Caco-2 (cell line): ENCODE measurements at regions not wholly inside any gene's neighbourhood (a gene's known extent, or its start where the extent isn't known, plus 50 kb on each side); places are given as distances from the start of the nearest gene placed in this dataset.

ENCODE experiments used
- BruUV-seq: library from RNA; stranded (reverse); fragments of 400-500 nt; replicated peaks from 2 replicates; lab custom pipeline; 2021; lab: Mats Ljungman, UMichigan
- CTCF ChIA-PET: fragments of 300-600 bp; sonication (Branson Sonifier 250); formaldehyde crosslinking; loops from one replicate; lab custom pipeline; 2022; ENCODE audit warnings: antibody characterized with exemption; lab: Charles Lee
- POLR2A ChIA-PET: fragments of 300-600 bp; sonication (Branson Sonifier 250); formaldehyde crosslinking; loops from one replicate; lab custom pipeline; 2022; ENCODE audit warnings: antibody characterized with exemption; lab: Charles Lee
- DNase-seq, 2 experiments: peaks; one replicate each; pipeline versions ENCODE4 v3.0.0 to v3.0.0-alpha.2; 2020 to 2022
- H3K27me3 ChIP-seq: replicated peaks from 2 replicates; pipeline ENCODE4 v1.6.0; 2011; ENCODE audit warnings: low read length; ENCODE audit not compliant: control insufficient read depth, insufficient read depth
- H3K36me3 ChIP-seq: 2 replicates; pipeline ENCODE4 v1.5.1; 2011; ENCODE audit warnings: low read length; ENCODE audit not compliant: control insufficient read depth, insufficient read depth
- H3K4me1 ChIP-seq: fragments of 250-450 bp; sonication (Bioruptor Pico); 2 replicates; pipeline ENCODE4 v1.5.1; 2020; ENCODE audit warnings: mild to moderate bottlenecking
- H3K4me3 ChIP-seq: 2 replicates; pipeline ENCODE4 v1.5.1; 2011; ENCODE audit warnings: low read depth, mild to moderate bottlenecking, control low read depth, low read length
- H3K9me3 ChIP-seq: fragments of 250-450 bp; sonication (Bioruptor Pico); 2 replicates; pipeline ENCODE4 v1.5.1; 2020; ENCODE audit warnings: mild to moderate bottlenecking, moderate library complexity
- H3K27ac Mint-ChIP-seq: one replicate; pipeline ENCODE4 v1.8.0; 2022; ENCODE audit warnings: mixed read lengths; ENCODE audit not compliant: unreplicated experiment
- H3K27me3 Mint-ChIP-seq: one replicate; pipeline ENCODE4 v1.8.0; 2022; ENCODE audit warnings: mixed read lengths; ENCODE audit not compliant: insufficient read depth, unreplicated experiment
- H3K36me3 Mint-ChIP-seq: one replicate; pipeline ENCODE4 v1.8.0; 2022; ENCODE audit warnings: mild to moderate bottlenecking, mixed read lengths; ENCODE audit not compliant: insufficient read depth, unreplicated experiment
- H3K4me1 Mint-ChIP-seq: one replicate; pipeline ENCODE4 v1.8.0; 2022; ENCODE audit warnings: low read depth, mixed read lengths; ENCODE audit not compliant: unreplicated experiment
- H3K4me3 Mint-ChIP-seq: one replicate; pipeline ENCODE4 v1.8.0; 2022; ENCODE audit warnings: mild to moderate bottlenecking, moderate library complexity, mixed read lengths; ENCODE audit not compliant: unreplicated experiment
- H3K9me3 Mint-ChIP-seq: one replicate; pipeline ENCODE4 v1.8.0; 2022; ENCODE audit warnings: mixed read lengths; ENCODE audit not compliant: unreplicated experiment
- intact Hi-C: fragments of 100-400 bp; cut with micrococcal nuclease; formaldehyde crosslinking; loops from one replicate; pipeline ENCODE4 v1.10.0; 2022; ENCODE audit not compliant: unreplicated experiment
- TF ChIP-seq, protein P1 (sequence below), 2 experiments: fragments of 200-600 bp in 1 of 2; IDR thresholded peaks; 1 replicate in 1 of 2; 2 replicates in 1 of 2; pipeline versions ENCODE4 v1.5.1 to v1.8.0; 2011 to 2022; ENCODE audit warnings: antibody characterized with exemption in 1 of 2, control low read depth in 1 of 2, inconsistent platforms in 1 of 2, low read depth in 1 of 2, low read length in 1 of 2, mild to moderate bottlenecking in 1 of 2, moderate library complexity in 1 of 2; ENCODE audit not compliant: insufficient read depth in 1 of 2, severe bottlenecking in 1 of 2, unreplicated experiment in 1 of 2

DNA sequence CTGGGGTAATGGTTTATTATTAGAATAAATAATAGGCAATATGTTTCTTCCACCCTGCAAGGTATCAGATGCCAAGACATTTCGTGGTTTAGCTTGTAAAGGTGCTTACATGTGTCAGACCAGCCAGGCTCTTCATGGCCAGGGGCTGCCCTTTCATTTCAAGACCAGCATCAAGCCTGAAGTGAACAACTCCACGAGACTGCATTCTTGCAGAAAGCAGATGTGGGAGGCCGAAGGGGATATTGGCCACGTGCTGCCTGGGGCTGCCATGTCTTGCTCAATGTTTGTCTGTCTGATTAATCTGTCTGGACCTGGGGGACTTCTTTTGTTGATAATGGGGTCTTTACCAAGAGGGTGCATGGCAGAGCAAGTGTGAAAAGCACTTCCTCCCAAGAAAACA is 294.2 kb upstream of the RBFOX1 start:
- H3K36me3 Mint-ChIP-seq = no peaks in the 10 kb centered on the region
- no peaks in the 10 kb centered on the region for H3K27me3 Mint-ChIP-seq
- H3K9me3 ChIP-seq = no peaks in the 10 kb centered on the region
- H3K27ac Mint-ChIP-seq = no peak overlapping the region
- H3K4me1 ChIP-seq = peaks cover 23% of the 10 kb centered on the region
- DNase-seq = no peak
- BruUV-seq = no TSS peak
- H3K4me3 Mint-ChIP-seq = no peak overlapping the region
- no peaks in the 10 kb centered on the region for H3K27me3 ChIP-seq
- intact Hi-C loops = loop anchor here (10.0 kb wide), 1 partner anchor 146 kb away; no protein-coding TSS in a partner anchor
- H3K9me3 Mint-ChIP-seq = no peaks in the 10 kb centered on the region
- ChIA-PET CTCF (no interaction called here), POLR2A (no interaction called here)
- H3K4me1 Mint-ChIP-seq = peaks cover 13% of the 10 kb centered on the region
- no peaks in the 10 kb centered on the region for H3K36me3 ChIP-seq
- H3K4me3 ChIP-seq = no peak overlapping the region
- TF ChIP-seq, protein P1, sequence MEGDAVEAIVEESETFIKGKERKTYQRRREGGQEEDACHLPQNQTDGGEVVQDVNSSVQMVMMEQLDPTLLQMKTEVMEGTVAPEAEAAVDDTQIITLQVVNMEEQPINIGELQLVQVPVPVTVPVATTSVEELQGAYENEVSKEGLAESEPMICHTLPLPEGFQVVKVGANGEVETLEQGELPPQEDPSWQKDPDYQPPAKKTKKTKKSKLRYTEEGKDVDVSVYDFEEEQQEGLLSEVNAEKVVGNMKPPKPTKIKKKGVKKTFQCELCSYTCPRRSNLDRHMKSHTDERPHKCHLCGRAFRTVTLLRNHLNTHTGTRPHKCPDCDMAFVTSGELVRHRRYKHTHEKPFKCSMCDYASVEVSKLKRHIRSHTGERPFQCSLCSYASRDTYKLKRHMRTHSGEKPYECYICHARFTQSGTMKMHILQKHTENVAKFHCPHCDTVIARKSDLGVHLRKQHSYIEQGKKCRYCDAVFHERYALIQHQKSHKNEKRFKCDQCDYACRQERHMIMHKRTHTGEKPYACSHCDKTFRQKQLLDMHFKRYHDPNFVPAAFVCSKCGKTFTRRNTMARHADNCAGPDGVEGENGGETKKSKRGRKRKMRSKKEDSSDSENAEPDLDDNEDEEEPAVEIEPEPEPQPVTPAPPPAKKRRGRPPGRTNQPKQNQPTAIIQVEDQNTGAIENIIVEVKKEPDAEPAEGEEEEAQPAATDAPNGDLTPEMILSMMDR (IDR thresholded peaks at IDR 0.05; ENCODE audit: insufficient read depth in 1 of 2, low read depth in 1 of 2, low read length in 1 of 2, severe bottlenecking in 1 of 2, unreplicated experiment in 1 of 2) = no peak

DNA sequence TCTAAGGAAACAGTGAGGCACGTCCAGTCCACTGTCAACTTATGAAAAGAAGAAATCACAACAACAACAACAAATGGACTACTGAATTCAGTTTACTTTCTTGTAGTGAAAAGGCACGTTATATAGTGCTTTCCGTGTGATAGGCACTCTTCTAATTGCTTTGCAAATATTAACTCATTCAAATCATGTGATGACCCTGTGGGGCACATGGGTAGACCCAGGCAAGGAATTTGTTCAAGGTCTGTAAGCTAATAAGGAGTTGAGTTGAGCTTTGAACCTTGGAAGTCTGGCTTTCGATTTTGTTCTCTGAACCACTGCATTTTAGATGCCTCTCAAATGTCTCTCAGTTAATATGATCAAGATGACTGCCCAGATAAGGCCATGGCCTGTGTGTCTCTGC is 295.1 kb upstream of the RBFOX1 start:
- Mint-ChIP-seq H3K27me3 (no peaks in the 10 kb centered on the region), H3K36me3 (no peaks in the 10 kb centered on the region), H3K4me1 (peaks cover 6% of the 10 kb centered on the region), H3K27ac (no peak overlapping the region), H3K9me3 (no peaks in the 10 kb centered on the region), H3K4me3 (no peak overlapping the region)
- Histone ChIP-seq H3K9me3 (no peaks in the 10 kb centered on the region), H3K27me3 (no peaks in the 10 kb centered on the region), H3K4me1 (peaks cover 19% of the 10 kb centered on the region), H3K4me3 (no peak overlapping the region), H3K36me3 (no peaks in the 10 kb centered on the region)
- BruUV-seq = no TSS peak
- ChIA-PET CTCF (interaction anchor here (1.0 to 1.5 kb wide), 2 partner anchors 12 to 20 kb away, joined by 4 to 6 read pairs; no protein-coding TSS in a partner anchor), POLR2A (no interaction called here)
- TF ChIP-seq, protein P1 (IDR thresholded peaks at IDR 0.05; ENCODE audit: insufficient read depth in 1 of 2, low read depth in 1 of 2, low read length in 1 of 2, severe bottlenecking in 1 of 2, unreplicated experiment in 1 of 2) = no peak
- intact Hi-C loops = loop anchor here (1.0 to 10.0 kb wide), 2 partner anchors 20 to 147 kb away; no protein-coding TSS in a partner anchor
- peak; percentile 46 to 48 for DNase-seq

DNA sequence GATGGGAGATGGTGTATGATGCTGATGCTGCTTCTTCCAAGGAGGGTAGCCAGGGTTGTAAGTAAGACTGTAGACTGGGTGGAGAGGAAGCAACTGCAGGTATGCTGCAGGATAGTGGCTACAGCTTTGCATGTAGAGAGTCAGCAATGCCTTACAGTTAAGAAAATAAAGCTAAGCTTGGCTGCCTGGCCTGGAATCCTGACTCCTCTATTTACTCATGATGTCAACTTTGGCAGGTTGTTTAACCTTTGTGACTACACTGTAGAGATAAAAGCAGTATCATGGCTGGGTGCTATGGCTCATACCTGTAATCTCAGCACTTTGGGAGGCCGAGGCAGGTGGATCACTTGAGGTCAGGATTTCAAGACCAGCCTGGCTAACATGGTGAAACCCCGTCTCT is 301.6 kb upstream of the RBFOX1 start:
- Histone ChIP-seq H3K27me3 (no peaks in the 10 kb centered on the region), H3K4me1 (peaks cover 15% of the 10 kb centered on the region), H3K36me3 (no peaks in the 10 kb centered on the region), H3K4me3 (no peak overlapping the region), H3K9me3 (no peaks in the 10 kb centered on the region)
- BruUV-seq = no TSS peak
- CTCF ChIA-PET = interaction anchor here (0.6 kb wide), 1 partner anchor 349 kb away, joined by 5 read pairs; no protein-coding TSS in a partner anchor
- POLR2A ChIA-PET = no interaction called here
- DNase-seq = peak; percentile 25 to 31
- Mint-ChIP-seq H3K9me3 (peaks cover 7% of the 10 kb centered on the region), H3K4me1 (peaks cover 19% of the 10 kb centered on the region), H3K27ac (peak overlapping the region; percentile 20), H3K27me3 (no peaks in the 10 kb centered on the region), H3K4me3 (no peak overlapping the region), H3K36me3 (no peaks in the 10 kb centered on the region)
- intact Hi-C loops = loop anchor here (10.0 kb wide), 1 partner anchor 154 kb away; no protein-coding TSS in a partner anchor
- TF ChIP-seq, protein P1 (IDR thresholded peaks at IDR 0.05; ENCODE audit: insufficient read depth in 1 of 2, low read depth in 1 of 2, low read length in 1 of 2, severe bottlenecking in 1 of 2, unreplicated experiment in 1 of 2) = no peak
